ENCODE measurements at regions not wholly inside any gene's neighbourhood (a gene's known extent, or its start where the extent isn't known, plus 50 kb on each side); places are given as distances from the start of the nearest gene placed in this dataset.

GRCh38 chr22:19578180-19579004, 54.2 kb upstream of the CLDN5 start (continued):
- TF ChIP-seq EP300 (IDR thresholded peaks at IDR 0.05; ENCODE audit: borderline replicate concordance in 1 of 2, low read depth in 2 of 2, low read length in 2 of 2) (no peak), CBX8 (IDR thresholded peaks at IDR 0.05; ENCODE audit: borderline replicate concordance, low read depth, low read length) (no peak)

Measured in H1 (cell line).